ENCODE measurements at regions not wholly inside any gene's neighbourhood (a gene's known extent, or its start where the extent isn't known, plus 50 kb on each side); places are given as distances from the start of the nearest gene placed in this dataset.
"Not testable (repeated sequence)": the region's sequence is repeated elsewhere in the genome, so short reads cannot be mapped to it uniquely, and the experiment has no call there.

GRCh38 chr18:38290229-38290628 is 724.6 kb upstream of the CELF4 start:
- no peak for DNase-seq (ENCODE audit: low spot score)

DNA sequence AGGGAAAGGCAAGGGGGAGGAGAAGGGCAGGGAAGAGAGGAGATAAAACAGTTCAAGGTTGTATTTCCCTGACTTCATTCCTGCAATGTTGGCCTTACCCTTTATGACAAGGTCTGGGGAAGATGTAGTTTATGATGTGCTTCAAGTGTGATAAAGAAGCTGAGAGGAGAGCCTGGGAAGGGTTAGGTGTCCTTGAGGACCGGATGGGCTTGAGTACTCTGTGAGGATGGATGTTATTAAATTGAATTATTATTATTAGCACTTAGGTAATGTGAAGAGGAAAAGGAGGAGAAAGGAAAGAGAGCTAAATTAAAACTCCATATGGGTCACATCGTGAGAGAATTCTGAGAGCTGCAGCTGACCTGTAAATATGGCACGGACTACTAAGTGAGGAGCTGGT is 719.4 kb upstream of the CELF4 start:
- DNase-seq (ENCODE audit: low spot score) = no peak

DNA sequence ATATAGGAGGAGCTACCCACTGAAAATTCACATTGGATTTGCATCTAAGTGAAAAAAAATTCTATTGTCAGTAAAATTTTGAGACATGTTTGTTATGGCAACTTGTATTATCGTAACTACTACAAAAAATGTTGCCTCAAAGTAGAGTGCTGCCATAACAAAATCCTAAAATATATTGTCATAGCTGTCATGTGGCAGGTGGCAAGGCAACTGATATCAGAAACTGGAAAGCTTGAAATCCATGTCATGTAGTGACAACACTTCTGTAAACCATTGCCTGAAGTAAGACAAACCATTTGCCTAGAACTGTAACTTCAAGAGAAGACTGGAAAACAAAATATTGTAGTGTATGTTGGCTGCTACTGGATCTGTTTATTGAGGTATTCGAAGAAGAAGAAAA is 697.5 kb upstream of the CELF4 start:
- DNase-seq (ENCODE audit: low spot score) = no peak

GRCh38 chr18:38262661-38263060 is 697.1 kb upstream of the CELF4 start:
- DNase-seq (ENCODE audit: low spot score) = no peak

GRCh38 chr18:38257661-38258060 is 692.1 kb upstream of the CELF4 start:
- no peak for DNase-seq (ENCODE audit: low spot score)

DNA sequence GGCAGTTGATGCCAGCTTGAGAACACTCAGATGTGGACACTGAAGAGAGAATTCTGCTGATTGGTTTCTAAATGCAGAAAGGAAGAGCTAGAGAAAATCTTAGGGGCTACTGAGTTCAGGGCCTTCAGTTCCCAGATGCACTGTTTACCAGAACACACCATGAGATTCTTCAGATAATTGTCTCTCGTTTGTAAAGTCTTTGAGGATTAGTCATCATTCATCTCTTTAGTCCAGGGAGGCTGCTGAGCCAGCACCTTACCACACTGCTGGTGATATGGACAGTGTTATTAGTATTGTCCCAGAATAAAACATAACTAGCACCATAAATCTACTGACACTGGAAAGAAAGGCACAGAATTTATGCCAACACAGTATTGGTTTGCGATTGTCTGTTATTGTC is 690.8 kb upstream of the CELF4 start:
- DNase-seq (ENCODE audit: low spot score) = no peak

DNA sequence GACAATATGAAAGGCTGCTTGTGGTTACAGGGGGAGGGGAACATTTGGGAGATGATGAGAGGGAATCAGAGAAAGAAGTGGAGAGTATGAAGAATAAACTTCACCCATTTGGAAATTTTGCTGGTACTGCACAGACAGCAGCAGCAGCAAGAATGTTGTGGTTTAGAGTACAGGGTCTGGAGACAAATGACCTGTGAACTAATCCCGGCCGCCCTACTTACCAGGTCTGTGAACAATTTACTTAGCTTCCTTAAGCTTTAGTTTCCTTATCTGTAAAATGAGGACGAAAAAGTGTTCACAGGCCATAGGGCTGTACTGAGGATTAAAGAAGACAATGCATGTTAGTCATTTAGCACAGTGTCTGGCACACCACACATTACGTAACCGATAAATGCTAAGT is 685.4 kb upstream of the CELF4 start:
- no peak for DNase-seq (ENCODE audit: low spot score)

GRCh38 chr18:38244480-38244879 is 678.9 kb upstream of the CELF4 start:
- DNase-seq (ENCODE audit: low spot score) = no peak

DNA sequence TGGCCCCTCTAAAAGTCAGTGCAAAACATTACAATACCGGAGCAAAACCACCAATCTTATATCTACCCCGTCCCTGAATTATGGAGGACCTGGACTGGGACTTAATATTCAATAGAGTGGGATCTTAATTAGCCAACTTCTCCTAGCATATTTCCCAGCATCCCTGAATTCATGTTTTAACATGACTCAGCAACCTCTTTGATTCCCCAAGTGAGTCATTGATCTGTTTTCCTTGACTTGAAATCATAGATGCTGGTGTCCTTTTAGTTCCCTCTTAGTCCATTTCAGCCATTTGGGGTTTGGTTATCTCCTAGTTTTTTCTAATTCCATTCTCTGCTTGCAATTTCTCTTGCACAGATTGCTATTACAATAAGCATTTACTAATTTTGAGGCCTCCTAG is 677.7 kb upstream of the CELF4 start:
- DNase-seq (ENCODE audit: low spot score) = no peak

GRCh38 chr18:38241736-38242135 is 676.1 kb upstream of the CELF4 start:
- no peak for DNase-seq (ENCODE audit: low spot score)

DNA sequence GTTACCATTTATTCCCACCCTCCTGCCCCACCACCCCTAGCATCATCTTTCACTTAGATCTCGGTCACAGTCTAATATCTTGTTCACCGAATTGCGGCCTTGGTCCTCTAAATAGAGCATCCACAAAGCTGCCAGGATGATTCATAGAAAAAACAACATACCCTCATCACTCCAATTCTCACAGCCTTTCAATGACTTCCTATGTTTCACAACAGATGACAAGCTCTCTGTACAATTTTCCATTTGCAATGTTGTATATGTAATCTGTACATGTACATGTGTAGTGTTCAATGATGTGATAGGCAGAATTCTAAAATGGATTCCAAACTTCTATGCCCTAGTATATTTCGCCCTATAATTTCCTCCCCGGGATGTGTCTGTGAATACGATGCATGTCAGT is 675.6 kb upstream of the CELF4 start:
- no peak for DNase-seq (ENCODE audit: low spot score)

GRCh38 chr18:38239606-38240005 is 674.0 kb upstream of the CELF4 start:
- no peak for DNase-seq (ENCODE audit: low spot score)

DNA sequence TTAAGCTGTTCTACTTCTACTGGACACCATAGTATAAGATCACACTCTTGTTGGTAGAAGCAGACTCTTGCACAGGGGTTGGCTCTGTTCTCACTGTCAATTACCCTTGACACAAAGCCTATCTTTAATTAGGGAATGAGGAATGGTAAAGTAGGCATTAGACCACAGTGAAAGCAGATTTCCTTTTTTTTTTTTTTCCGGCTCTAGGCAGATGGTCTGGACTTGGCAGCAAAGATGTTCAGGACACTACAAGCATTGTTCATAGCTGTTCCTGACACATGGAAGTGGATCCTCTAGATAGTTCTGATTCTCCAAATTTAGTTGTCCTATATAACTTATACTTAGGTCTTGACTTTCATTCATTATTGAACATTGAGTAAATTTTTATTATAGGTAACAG is 672.2 kb upstream of the CELF4 start:
- no peak for DNase-seq (ENCODE audit: low spot score)

DNA sequence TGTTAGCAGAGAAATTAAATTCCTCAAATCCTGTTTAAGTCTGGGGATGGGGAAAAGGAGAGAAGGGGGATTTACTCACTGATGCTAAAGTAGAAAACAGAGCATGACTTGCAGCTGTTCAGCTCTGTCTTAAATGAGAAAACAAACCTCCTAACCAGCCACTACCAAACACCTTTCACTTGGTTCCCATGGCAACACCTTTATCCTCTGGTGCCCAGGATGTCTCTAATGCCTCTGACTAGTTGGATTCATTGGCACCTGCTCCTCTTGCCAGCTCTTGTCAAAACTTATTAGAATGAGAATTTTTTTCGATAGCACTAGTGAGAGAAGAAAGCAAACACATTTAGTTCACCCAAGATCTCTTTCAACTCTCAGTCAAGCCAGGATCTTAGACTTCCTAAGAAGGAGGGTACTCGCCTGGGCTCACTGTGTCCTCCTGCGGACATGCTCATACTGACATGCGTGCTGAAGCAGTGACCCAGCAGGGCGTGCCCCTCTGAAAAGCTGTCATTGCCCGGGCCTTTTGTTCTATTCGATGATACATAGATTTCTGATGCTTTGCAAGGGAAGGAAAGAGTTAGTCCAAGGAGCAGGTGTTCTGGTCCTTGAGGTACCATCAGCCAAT is 656.0 kb upstream of the CELF4 start:
- DNase-seq (ENCODE audit: low spot score) = no peak

- no peak for DNase-seq (ENCODE audit: low spot score)
Measured at GRCh38 chr18:38198956-38199355, 633.4 kb upstream of the CELF4 start.

GRCh38 chr18:38198526-38198925 is 632.9 kb upstream of the CELF4 start:
- DNase-seq (ENCODE audit: low spot score) = no peak

DNA sequence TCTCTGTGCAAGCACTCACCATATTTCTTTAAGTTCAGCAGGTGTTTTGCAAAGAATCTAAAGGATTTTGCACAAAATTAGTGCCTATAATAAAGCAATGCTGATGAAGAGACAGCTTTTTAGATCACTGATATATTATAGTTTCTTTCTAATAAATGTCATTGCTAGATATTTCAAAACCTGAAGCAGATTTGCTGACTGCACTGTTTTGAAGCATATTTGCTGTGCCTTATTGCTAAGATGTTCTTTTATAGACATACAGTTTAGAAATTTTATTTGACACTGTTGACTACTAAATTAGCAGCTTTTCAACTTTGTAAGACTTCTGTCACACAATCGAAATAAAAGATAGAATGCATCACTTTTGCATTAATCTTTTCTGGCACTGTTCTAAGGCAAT is 620.9 kb upstream of the CELF4 start:
- DNase-seq (ENCODE audit: low spot score) = no peak

DNA sequence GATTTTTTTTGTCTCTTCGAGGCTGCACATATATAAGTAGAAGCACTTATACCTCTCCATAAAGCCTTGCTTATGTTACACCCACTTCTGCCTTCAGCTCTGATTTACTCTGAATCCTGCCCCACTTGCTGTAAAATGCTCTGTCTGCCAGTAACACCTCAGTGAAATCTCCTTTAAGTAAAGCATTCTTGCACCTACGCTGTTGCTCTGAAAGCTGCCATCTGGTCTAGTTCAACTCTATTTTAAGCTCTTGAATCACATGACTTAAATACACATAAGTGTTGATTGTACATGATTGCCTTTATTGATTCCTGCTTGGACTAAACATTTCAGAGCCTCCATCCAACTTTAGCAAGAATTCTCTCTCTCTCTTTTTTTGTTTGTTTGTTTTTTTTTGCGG is 609.0 kb upstream of the CELF4 start:
- DNase-seq (ENCODE audit: low spot score) = no peak

DNA sequence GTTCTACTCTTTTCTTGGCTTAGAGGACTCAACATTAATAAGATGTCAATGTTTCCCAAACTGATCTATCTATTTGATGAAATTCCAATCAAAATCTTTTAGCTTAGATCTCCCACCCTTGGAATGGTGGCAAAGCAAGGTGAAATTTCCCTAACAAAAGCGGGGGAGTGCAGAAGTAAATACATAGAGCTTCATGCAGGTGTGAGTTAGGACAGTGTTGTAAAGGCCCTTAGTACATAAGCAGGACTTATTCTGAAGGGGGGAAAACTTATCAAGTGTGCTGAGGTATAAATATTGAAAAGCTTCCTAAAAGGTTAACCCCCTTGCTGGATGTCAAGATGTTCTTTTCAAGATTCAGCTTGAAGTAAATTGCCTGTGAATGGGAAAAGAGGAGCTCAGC is 608.6 kb upstream of the CELF4 start:
- DNase-seq (ENCODE audit: low spot score) = no peak

GRCh38 chr18:38170845-38171244 is 605.2 kb upstream of the CELF4 start:
- DNase-seq (ENCODE audit: low spot score) = no peak

DNA sequence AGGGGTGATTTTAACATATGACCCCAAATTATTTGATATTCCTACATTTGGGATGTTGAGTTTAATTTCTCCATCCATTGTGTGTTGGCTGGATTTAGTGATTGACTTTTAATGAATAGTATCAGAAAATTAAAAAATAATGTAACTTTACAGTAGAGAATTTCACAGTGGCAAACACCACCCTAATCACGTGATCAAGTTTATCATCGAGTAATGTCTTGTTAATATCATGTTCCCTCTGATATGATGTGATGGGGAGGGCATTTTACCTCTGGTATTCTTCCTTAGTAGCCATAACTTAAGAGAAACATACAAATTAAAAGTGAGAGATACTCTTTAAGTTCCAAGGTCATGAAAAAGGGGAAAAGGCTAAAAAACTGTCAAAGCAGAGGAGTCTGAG is 602.0 kb upstream of the CELF4 start:
- DNase-seq (ENCODE audit: low spot score) = no peak

DNA sequence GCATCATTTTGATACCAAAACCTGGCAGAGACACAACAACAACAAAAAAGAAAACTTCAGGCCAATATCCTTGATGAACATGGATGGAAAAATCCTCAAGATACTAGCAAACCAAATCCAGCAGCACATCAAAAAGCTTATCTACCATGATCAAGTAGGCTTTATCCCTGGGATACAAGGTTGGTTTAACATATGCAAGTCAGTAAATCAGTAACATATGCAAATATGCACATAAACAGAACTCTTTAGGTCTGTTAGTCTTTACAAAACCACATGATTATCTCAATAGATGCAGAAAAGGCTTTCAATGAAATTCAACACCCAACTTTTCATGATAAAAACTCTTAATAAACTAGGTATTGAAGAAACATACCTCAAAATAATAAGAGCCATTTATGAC is 587.5 kb upstream of the CELF4 start:
- DNase-seq (ENCODE audit: low spot score) = not testable (repeated sequence)

GRCh38 chr18:38116716-38117115 is 551.1 kb upstream of the CELF4 start:
- no peak for DNase-seq (ENCODE audit: low spot score)

DNA sequence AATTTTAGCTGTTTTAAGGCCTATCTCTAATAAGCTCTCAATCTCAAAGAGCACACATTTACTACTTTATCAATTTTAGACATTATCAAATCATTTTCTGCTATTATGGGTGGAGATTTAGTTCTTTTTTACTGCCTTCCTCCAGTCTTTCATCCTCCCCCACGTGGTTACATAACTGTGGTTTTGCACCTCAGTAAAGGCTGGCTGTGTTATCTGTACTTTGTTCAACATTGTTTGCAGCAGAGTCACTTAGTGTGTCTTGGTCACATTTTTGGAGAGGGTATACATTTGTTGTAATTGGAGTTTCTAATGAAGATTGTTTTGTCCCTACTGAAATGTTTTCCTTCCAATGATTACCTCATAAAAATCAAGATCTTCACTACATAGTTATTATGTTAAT is 549.6 kb upstream of the CELF4 start:
- no peak for DNase-seq (ENCODE audit: low spot score)

DNA sequence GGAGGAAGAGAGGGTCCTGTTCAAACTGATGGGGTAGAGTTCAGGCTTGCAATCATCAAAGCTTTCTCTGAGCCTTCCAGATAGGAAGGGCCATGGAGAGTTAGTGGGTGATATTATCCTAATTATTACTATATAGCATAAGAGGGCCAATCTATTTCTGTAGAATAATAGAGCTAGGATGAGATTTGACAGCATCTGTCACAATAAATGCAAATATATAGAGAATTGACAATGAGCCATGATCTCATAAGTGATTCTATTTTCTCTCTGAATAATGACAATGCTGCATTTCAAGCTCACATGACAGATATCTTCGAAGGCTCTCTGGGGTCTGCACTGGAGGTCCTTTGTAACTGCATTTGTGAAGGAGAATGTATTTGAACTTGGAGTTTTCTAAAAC is 521.9 kb upstream of the CELF4 start:
- DNase-seq (ENCODE audit: low spot score) = no peak

All from AG08395 (cell line).